H4 (cell line): ENCODE measurements at regions not wholly inside any gene's neighbourhood (a gene's known extent, or its start where the extent isn't known, plus 50 kb on each side); places are given as distances from the start of the nearest gene placed in this dataset.
"Not testable (repeated sequence)": the region's sequence is repeated elsewhere in the genome, so short reads cannot be mapped to it uniquely, and the experiment has no call there.

Experiments used
- DNase-seq: peaks from one replicate; pipeline ENCODE4 v3.0.0-alpha.2; 2015; ENCODE audit warnings: low spot score

DNA sequence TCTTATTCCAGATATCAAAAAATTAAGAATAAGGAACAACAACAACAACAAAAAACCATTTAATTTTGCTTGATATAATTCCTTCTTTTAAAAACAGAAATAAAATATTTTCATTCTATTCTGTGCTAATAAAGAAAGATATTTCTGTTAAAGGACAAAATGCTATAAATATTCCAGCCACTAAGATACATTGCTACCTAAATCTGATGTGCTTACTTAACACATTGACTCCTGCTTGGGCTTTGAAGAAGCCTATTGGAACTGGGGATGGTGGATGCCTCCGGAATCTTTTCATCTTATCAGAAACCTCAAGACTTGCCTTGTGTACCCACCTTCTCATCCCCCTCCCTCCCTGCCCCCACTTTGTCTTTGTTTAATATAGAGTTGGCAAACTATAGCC, 320.2 kb downstream of the MEX3B start:
- no peak for DNase-seq

DNA sequence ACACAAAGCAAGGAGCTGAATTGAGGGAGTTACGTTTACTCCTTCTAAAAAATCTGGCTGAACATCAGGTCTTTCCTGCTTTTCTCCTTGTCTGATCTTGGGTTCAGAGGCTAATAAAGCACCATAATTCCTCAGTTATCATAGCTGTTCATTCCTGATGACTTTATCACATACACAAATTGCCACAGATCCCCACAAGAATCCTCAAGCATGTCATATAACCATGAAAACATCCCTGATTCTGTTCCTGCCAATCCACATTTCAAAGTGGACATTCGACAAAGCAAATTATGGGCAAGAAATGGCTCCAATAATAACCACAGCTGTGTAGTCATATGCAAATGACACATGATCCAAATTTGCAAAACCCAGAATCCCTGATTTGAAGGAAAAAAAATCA, 321.3 kb downstream of the MEX3B start:
- no peak for DNase-seq

DNA sequence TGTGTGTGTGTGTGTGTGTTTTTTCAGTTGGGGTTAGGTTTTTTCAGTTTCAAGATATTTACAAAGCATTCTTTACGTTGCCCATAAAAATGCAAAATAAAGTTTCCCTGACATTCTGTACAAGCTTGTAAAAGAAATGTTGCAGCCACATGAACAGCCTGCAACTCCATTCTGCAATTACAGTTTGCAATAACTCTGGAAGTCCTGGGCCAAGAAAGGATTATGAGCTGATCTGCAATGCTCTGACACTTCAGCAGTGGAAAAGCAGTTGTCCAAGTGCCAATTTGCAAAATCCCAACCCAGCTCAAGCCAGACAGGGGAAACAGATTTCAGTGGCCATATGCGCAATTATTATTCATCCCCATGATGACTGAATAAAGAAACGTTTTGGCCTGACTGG, 322.1 kb downstream of the MEX3B start:
- DNase-seq, result no peak

DNA sequence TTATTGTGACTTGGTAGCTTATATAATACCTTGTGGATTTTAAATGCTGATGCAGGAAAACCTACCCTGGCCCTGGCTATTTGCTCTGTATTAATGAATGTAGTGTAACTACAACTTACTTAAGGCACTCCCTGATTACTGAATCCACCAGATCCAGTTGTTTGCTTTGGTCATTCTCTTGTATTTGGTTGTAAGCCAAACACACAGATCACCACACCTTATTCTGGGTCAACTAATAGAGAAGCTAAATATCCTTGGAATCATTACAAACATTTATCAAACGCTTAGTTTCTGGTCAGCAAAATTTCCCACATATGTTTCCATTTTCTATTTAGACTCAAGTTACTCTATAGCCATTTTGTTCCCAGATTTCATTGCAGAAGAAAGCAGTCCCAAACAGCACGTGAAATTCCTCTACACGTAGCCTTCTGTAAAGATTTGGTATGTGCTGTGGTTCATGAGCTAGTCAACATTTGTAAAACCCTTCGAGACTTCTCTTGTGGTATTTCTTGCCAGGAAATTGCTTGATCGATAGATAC, 322.6 kb downstream of the MEX3B start:
- DNase-seq, result no peak

- DNase-seq, result not testable (repeated sequence)
These were observed 329.4 kb downstream of the MEX3B start for GRCh38 chr15:81716468-81716867.

DNA sequence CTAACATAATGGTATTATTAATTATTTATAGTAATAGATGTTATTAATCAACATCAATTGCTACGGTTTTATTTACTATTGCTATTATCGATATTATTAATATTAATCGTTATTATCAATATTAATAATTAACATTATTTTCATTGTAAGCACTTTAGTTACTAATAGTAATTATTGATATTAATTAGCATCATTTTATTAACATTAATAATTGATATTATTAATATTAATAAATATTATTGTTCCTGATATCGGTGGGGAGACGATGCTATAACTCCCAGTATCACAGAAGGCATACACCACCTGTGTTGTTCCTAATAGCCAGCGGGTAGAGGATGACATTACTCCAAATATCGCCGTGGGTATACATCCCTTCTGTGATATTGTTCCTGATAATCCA, 335.5 kb downstream of the MEX3B start:
- DNase-seq, result no peak

DNA sequence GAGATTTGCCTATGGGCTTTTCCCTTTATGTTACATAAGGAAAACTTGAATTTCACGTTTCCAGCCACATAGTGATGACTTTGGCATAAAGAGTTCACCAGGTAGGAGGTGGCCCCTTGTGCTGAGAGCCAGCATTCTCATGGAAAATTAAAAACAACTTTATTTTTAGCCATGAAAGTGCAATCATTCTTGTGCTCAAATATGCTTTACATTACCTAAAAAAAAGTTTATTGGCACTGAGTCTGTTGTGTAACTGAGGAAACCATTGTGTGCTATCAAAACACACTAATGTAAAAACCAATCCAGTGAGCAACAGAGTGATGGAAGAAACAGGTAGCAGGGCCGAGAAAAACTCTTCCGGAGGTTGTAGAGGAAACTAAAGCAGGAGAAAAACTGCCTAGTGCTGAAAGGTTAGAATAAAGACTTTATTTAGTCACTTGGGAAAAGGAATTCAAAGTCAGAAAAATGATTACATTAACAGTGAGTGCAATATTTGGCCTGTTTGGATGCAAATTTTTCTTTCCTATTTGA, 332.9 kb upstream of the TMC3 start:
- not testable (repeated sequence) for DNase-seq

- not testable (repeated sequence) for DNase-seq
These were observed 331.7 kb upstream of the TMC3 start for GRCh38 chr15:81705727-81706126.

DNA sequence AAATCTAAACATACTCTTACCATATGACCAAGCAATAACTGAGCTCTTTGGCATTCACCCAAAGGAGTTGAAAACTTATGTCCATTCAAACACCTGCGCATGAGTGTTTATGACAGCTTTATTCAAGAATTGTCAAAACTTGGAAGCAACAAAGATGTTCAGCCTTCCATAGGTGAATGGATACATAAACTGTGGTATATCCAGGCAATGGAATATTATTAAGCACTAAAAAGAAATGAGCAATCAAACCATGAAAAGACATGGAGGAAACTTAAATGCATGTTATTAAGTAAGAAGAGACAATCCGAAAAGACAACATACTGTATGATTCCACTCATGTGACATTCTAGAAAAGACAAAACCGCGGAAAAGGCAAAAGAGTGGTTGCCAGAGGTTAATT, 312.0 kb upstream of the TMC3 start:
- no peak for DNase-seq

DNA sequence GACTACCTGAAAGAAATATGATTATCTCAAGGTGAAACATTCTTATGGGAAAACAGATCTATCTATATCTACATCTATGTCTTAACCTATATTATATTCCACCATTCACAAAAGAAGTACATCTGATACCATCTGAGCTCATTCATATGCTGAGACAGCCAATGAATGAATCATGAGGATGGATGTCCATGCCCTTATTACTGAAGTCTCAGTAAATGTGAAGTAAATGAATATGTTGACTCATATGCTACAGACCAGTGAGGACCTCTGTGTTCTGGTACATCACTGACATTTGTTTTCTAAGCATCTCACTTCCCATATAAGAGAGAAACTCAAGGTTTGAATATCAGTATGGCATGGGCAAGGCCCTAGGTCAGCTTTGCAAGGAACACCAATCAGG, 311.2 kb upstream of the TMC3 start:
- no peak for DNase-seq

DNA sequence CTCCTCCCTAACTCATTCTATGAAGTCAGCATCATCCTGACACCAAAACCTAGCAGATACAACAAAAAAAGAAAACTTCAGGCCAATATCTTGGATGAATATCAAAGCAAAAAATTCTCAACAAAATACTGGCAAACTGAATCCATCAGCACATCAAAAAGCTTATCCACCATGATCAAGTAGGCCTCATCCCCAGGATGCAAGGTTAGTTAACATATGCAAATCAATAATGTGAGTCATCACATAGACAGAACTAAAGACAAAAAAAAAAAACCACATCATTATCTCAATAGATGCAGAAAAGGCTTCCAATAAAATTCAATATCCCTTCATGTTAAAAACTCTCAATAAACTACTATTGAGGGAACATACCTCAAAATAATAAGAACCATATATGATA, 306.8 kb upstream of the TMC3 start:
- no peak for DNase-seq

- DNase-seq, result no peak
These were observed 292.8 kb upstream of the TMC3 start for GRCh38 chr15:81666839-81667238.

DNA sequence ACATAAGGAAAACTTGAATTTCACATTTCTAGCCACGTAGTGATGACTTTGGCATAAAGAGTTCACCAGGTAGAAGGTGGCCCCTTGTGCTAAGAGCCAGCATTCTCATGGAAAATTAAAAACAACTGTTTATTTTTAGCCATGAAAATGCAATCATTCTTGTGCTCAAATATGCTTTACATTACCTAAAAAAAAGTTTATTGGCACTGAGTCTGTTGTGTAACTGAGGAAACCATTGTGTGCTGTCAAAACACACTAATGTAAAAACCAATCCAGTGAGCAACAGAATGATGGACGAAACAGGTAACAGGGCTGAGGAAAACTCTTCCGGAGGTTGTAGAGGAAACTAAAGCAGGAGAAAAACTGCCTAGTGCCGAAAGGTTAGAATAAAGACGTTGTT, 287.0 kb upstream of the TMC3 start:
- no peak for DNase-seq

GRCh38 chr15:81653259-81653658, 279.2 kb upstream of the TMC3 start:
- DNase-seq, result no peak

GRCh38 chr15:81645470-81645869, 271.5 kb upstream of the TMC3 start:
- no peak for DNase-seq

GRCh38 chr15:81643771-81644170, 269.8 kb upstream of the TMC3 start:
- DNase-seq, result no peak

- peak; percentile 93 for DNase-seq
These were observed 268.5 kb upstream of the TMC3 start for GRCh38 chr15:81642451-81642990.

DNA sequence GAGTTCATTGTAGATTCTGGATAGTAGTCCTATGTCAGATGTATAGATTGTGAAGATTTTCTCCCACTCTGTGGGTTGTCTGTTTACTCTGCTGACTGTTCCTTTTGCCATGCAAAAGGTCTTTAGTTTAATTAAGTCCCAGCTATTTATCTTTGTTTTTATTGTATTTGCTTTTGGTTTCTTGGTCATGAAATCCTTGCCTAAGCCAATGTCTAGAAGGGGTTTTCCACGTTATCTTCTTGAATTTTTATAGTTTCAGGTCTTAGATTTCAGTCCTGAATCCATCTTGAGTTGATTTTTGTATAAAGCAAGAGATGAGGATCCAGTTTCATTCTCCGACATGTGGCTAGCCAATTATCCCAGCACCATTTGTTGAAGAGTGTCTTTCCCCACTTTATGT, 262.1 kb upstream of the TMC3 start:
- not testable (repeated sequence) for DNase-seq

GRCh38 chr15:81633889-81634288, 259.9 kb upstream of the TMC3 start:
- DNase-seq, result no peak

DNA sequence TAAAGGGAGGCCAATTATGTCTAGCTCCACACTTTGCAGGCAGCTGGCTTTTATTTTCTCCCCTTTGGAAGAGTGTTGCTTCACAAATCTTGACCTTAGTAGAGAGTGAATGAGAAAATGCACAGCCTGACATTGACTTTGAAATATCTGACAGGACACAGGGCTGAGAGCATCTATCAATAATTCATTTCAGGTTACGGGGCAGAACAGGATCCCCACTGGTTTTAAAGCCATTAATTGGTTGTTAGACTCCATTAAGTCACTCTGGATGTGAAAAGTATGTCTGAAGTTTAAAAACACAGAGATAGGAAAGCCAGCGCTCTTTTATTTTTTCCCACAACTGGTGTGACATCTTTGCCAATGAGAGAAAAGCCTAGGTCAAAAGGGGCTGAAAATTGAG, 251.9 kb upstream of the TMC3 start:
- no peak for DNase-seq

- no peak for DNase-seq
These were observed 245.0 kb upstream of the TMC3 start for GRCh38 chr15:81619002-81619401.

GRCh38 chr15:81612631-81613030, 238.6 kb upstream of the TMC3 start:
- DNase-seq, result no peak

DNA sequence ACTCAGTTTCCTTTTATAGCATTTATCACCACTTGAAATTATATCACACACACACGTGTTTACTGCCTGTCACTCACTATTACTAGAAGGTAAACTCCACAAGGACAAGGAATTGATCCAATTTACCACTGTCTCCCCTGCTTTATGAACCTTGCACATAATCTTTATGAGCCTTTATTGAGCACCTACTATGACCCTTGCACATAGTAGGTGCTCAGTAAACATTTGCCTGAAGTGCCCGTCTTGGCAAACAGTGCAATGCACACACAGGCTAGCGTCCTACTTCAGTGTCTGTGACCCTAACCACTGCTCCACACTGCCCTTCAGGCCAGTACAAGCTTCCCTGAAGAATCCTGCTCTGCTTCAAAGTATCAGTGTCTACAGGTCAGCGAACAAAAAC, 237.7 kb upstream of the TMC3 start:
- no peak for DNase-seq

- no peak for DNase-seq
These were observed 234.4 kb upstream of the TMC3 start for GRCh38 chr15:81608309-81608829.
